CD14-positive monocyte (primary cell): ENCODE measurements at regions not wholly inside any gene's neighbourhood (a gene's known extent, or its start where the extent isn't known, plus 50 kb on each side); places are given as distances from the start of the nearest gene placed in this dataset.

ENCODE experiments used
- DNase-seq, 3 donors: peaks; one replicate each; pipeline ENCODE4 v3.0.0-alpha.2; 2011 to 2022
- H2AFZ ChIP-seq: 2 replicates; pipeline ENCODE4 v1.6.0; 2012; ENCODE audit warnings: mild to moderate bottlenecking, low read depth, low read length, inconsistent platforms; ENCODE audit not compliant: insufficient read depth, poor library complexity, severe bottlenecking
- H3K27ac ChIP-seq, 2 donors: 1 replicate in 1 of 2; 2 replicates in 1 of 2; pipeline ENCODE4 v1.5.1; 2012 to 2013; ENCODE audit warnings: low read length in 2 of 2, control low read depth in 1 of 2, inconsistent platforms in 1 of 2, low read depth in 1 of 2, mild to moderate bottlenecking in 1 of 2
- H3K27me3 ChIP-seq, 2 donors: one replicate each; pipeline versions ENCODE4 v1.6.0 to v1.6.1; 2011 to 2013; ENCODE audit warnings: low read length in 2 of 2; ENCODE audit not compliant: control insufficient read depth in 2 of 2, insufficient read depth in 2 of 2
- H3K36me3 ChIP-seq, 2 donors: replicated peaks in 1 of 2; 1 replicate in 1 of 2; 2 replicates in 1 of 2; pipeline versions ENCODE4 v1.5.1 to v1.6.1; 2012 to 2013; ENCODE audit warnings: low read length in 2 of 2, control low read depth in 1 of 2, inconsistent platforms in 1 of 2, mild to moderate bottlenecking in 1 of 2; ENCODE audit not compliant: insufficient read depth in 2 of 2, control insufficient read depth in 1 of 2
- H3K4me1 ChIP-seq, 2 donors: 1 replicate in 1 of 2; 2 replicates in 1 of 2; pipeline versions ENCODE4 v1.5.1 to v1.6.1; 2012 to 2013; ENCODE audit warnings: low read length in 2 of 2, control low read depth in 1 of 2, inconsistent platforms in 1 of 2, mild to moderate bottlenecking in 1 of 2, moderate library complexity in 1 of 2; ENCODE audit not compliant: insufficient read depth in 2 of 2, control insufficient read depth in 1 of 2
- H3K4me2 ChIP-seq: replicated peaks from 2 replicates; pipeline ENCODE3; 2012; ENCODE audit warnings: low read length, moderate library complexity, mild to moderate bottlenecking; ENCODE audit not compliant: poor library complexity, severe bottlenecking; ENCODE audit errors: extremely low read depth
- H3K4me3 ChIP-seq, 3 experiments: fragments of 200-600 bp in 1 of 3; sonication (generic) in 1 of 3; replicated peaks in 1 of 3; 1 replicate in 2 of 3; 2 replicates in 1 of 3; pipeline ENCODE4 v1.5.1; 2011 to 2013; ENCODE audit warnings: low read length in 3 of 3, mild to moderate bottlenecking in 3 of 3, control low read depth in 2 of 3, low read depth in 2 of 3, inconsistent platforms in 1 of 3, moderate library complexity in 1 of 3
- H3K79me2 ChIP-seq: 2 replicates; pipeline ENCODE4 v1.6.0; 2012; ENCODE audit warnings: mild to moderate bottlenecking, control low read depth, inconsistent platforms, low read length, moderate library complexity; ENCODE audit not compliant: insufficient read depth
- H3K9ac ChIP-seq: 2 replicates; pipeline ENCODE4 v1.6.0; 2017; ENCODE audit warnings: low read length, mild to moderate bottlenecking; ENCODE audit not compliant: insufficient read depth, poor library complexity, severe bottlenecking
- H3K9me3 ChIP-seq, 2 donors: replicated peaks in 1 of 2; 1 replicate in 1 of 2; 2 replicates in 1 of 2; pipeline versions ENCODE4 v1.5.1 to v1.6.1; 2012 to 2013; ENCODE audit warnings: low read length in 2 of 2, control low read depth in 1 of 2; ENCODE audit not compliant: control insufficient read depth in 1 of 2, insufficient read depth in 1 of 2
- H4K20me1 ChIP-seq: 2 replicates; pipeline ENCODE4 v1.6.0; 2012; ENCODE audit warnings: mild to moderate bottlenecking, low read length, control low read depth, moderate library complexity; ENCODE audit not compliant: insufficient read depth
- H3K27ac Mint-ChIP-seq, 7 donors: one replicate each; pipeline ENCODE4 v1.8.0; 2020; ENCODE audit warnings: mild to moderate bottlenecking in 7 of 7, mixed read lengths in 7 of 7, moderate library complexity in 6 of 7, inconsistent platforms in 2 of 7
- H3K27me3 Mint-ChIP-seq, 3 donors: one replicate each; pipeline ENCODE4 v1.8.0; 2021 to 2022; ENCODE audit warnings: low read depth in 3 of 3, mild to moderate bottlenecking in 3 of 3, mixed read lengths in 3 of 3, moderate library complexity in 3 of 3, inconsistent platforms in 1 of 3
- H3K36me3 Mint-ChIP-seq, 2 donors: one replicate each; pipeline ENCODE4 v1.8.0; 2020; ENCODE audit warnings: mixed read lengths in 2 of 2, inconsistent platforms in 1 of 2, mild to moderate bottlenecking in 1 of 2
- H3K4me1 Mint-ChIP-seq: one replicate; pipeline ENCODE4 v1.8.0; 2020; ENCODE audit warnings: mild to moderate bottlenecking, mixed read lengths
- H3K4me3 Mint-ChIP-seq, 2 donors: one replicate each; pipeline ENCODE4 v1.8.0; 2020; ENCODE audit warnings: mild to moderate bottlenecking in 2 of 2, mixed read lengths in 2 of 2, moderate library complexity in 1 of 2
- H3K9me3 Mint-ChIP-seq, 7 donors: one replicate each; pipeline ENCODE4 v1.8.0; 2020 to 2022; ENCODE audit warnings: mixed read lengths in 7 of 7, mild to moderate bottlenecking in 6 of 7, moderate library complexity in 6 of 7, inconsistent platforms in 2 of 7
- WGBS: methylation state at CpG from one replicate; pipeline ENCODE4 v1.1.5; 2013; ENCODE audit warnings: missing lambda C conversion rate; ENCODE audit not compliant: insufficient coverage; 5-methylcytosine and 5-hydroxymethylcytosine counted together
- intact Hi-C, 2 donors: fragments of 100-400 bp; cut with micrococcal nuclease; formaldehyde crosslinking; loops; one replicate each; pipeline versions ENCODE4 v1.15.0 to v1.15.1; 2023
- TF ChIP-seq, protein P1 (sequence below): fragments of 200-600 bp; IDR thresholded peaks from one replicate; pipeline ENCODE4 v1.8.0; 2022; ENCODE audit warnings: antibody characterized with exemption, mild to moderate bottlenecking

- H3K27ac Mint-ChIP-seq, result no peak overlapping the region
These were observed 129.4 kb upstream of the SRD5A2 start for GRCh38 chr2:31710121-31710520.

GRCh38 chr2:31707992-31708391, 127.3 kb upstream of the SRD5A2 start:
- H3K9ac ChIP-seq, result no peak overlapping the region
- TF ChIP-seq, protein P1, sequence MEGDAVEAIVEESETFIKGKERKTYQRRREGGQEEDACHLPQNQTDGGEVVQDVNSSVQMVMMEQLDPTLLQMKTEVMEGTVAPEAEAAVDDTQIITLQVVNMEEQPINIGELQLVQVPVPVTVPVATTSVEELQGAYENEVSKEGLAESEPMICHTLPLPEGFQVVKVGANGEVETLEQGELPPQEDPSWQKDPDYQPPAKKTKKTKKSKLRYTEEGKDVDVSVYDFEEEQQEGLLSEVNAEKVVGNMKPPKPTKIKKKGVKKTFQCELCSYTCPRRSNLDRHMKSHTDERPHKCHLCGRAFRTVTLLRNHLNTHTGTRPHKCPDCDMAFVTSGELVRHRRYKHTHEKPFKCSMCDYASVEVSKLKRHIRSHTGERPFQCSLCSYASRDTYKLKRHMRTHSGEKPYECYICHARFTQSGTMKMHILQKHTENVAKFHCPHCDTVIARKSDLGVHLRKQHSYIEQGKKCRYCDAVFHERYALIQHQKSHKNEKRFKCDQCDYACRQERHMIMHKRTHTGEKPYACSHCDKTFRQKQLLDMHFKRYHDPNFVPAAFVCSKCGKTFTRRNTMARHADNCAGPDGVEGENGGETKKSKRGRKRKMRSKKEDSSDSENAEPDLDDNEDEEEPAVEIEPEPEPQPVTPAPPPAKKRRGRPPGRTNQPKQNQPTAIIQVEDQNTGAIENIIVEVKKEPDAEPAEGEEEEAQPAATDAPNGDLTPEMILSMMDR, result no peak
- H3K9me3 Mint-ChIP-seq, result peaks cover 8 to 21% (median 15%) of the 10 kb centered on the region in 7 donors
- no peak overlapping the region for H2AFZ ChIP-seq
- H3K4me3 Mint-ChIP-seq, result no peak overlapping the region
- H3K27ac ChIP-seq, result no peak overlapping the region
- peaks cover 0 to 5% (median 1%) of the 10 kb centered on the region in 3 donors for H3K27me3 Mint-ChIP-seq
- intact Hi-C loops, result no loop called here
- no peak overlapping the region for H3K27ac Mint-ChIP-seq
- H3K9me3 ChIP-seq, result peaks cover 0 to 17% of the 10 kb centered on the region in 2 donors
- DNase-seq, result no peak
- H3K36me3 Mint-ChIP-seq, result no peaks in the 10 kb centered on the region
- no peaks in the 10 kb centered on the region for H3K27me3 ChIP-seq
- H3K4me3 ChIP-seq, result no peak overlapping the region
- H3K4me1 ChIP-seq, result no peaks in the 10 kb centered on the region
- no peaks in the 10 kb centered on the region for H3K4me1 Mint-ChIP-seq
- H3K4me2 ChIP-seq, result no peak overlapping the region
- H3K79me2 ChIP-seq, result no peaks in the 10 kb centered on the region
- no peaks in the 10 kb centered on the region for H3K36me3 ChIP-seq
- WGBS, result 82% methylated on average over 1 of the region's 3 CpGs
- no peaks in the 10 kb centered on the region for H4K20me1 ChIP-seq

More at GRCh38 chr2:31710121-31710520, 129.4 kb upstream of the SRD5A2 start:
- H3K4me3 ChIP-seq, result no peak overlapping the region
- no peaks in the 10 kb centered on the region for H4K20me1 ChIP-seq
- H3K4me1 Mint-ChIP-seq, result no peaks in the 10 kb centered on the region
- no peak overlapping the region for H3K27ac ChIP-seq
- no peak overlapping the region for H3K4me3 Mint-ChIP-seq
- no peaks in the 10 kb centered on the region for H3K79me2 ChIP-seq
- peaks cover 0 to 2% (median 0%) of the 10 kb centered on the region in 3 donors for H3K27me3 Mint-ChIP-seq
- TF ChIP-seq, protein P1, result no peak
- H3K9ac ChIP-seq, result no peak overlapping the region
- no peak overlapping the region for H2AFZ ChIP-seq
- H3K4me1 ChIP-seq, result no peaks in the 10 kb centered on the region
- H3K4me2 ChIP-seq, result no peak overlapping the region
- H3K36me3 ChIP-seq, result no peaks in the 10 kb centered on the region
- intact Hi-C loops, result no loop called here
- 100% methylated on average over 1 of the region's 2 CpGs for WGBS
- no peak for DNase-seq
- no peaks in the 10 kb centered on the region for H3K27me3 ChIP-seq
- peaks cover 10 to 27% (median 15%) of the 10 kb centered on the region in 7 donors for H3K9me3 Mint-ChIP-seq
- H3K9me3 ChIP-seq, result peaks cover 0 to 17% of the 10 kb centered on the region in 2 donors
- no peaks in the 10 kb centered on the region for H3K36me3 Mint-ChIP-seq
